ENCODE measurements at regions not wholly inside any gene's neighbourhood (a gene's known extent, or its start where the extent isn't known, plus 50 kb on each side); places are given as distances from the start of the nearest gene placed in this dataset.

GRCh38 chr3:171951597-171951996 lies 87.8 kb upstream of the FNDC3B start:
- TF ChIP-seq PATZ1 (CRISPR knock-in tag; IDR thresholded peaks at IDR 0.05; ENCODE audit: borderline replicate concordance) (no peak), ESRRG (CRISPR knock-in tag; IDR thresholded peaks at IDR 0.05) (no peak), CSDC2 (CRISPR knock-in tag; IDR thresholded peaks at IDR 0.05) (no peak), ZFP30 (CRISPR knock-in tag; IDR thresholded peaks at IDR 0.05) (no peak)
